Osteoblast (primary cell): ENCODE measurements at regions not wholly inside any gene's neighbourhood (a gene's known extent, or its start where the extent isn't known, plus 50 kb on each side); places are given as distances from the start of the nearest gene placed in this dataset.

Source experiments
- DNase-seq: peaks from one replicate; pipeline ENCODE4 v3.0.0; 2011; ENCODE audit warnings: low spot score, mixed read lengths; ENCODE audit not compliant: insufficient read length; ENCODE audit errors: missing footprints
- H2AFZ ChIP-seq: 2 replicates; pipeline ENCODE4 v1.6.0; 2011; ENCODE audit warnings: mild to moderate bottlenecking, low read length
- H3K27ac ChIP-seq: 2 replicates; pipeline ENCODE4 v1.5.1; 2011; ENCODE audit warnings: mild to moderate bottlenecking, low read depth, low read length, moderate library complexity
- H3K27me3 ChIP-seq: 2 replicates; pipeline ENCODE4 v1.6.0; 2012; ENCODE audit warnings: mild to moderate bottlenecking, control low read depth, inconsistent platforms, low read length, moderate library complexity; ENCODE audit not compliant: insufficient read depth
- H3K36me3 ChIP-seq: 2 replicates; pipeline ENCODE4 v1.5.1; 2011; ENCODE audit warnings: mild to moderate bottlenecking, low read length, control low read depth, moderate library complexity; ENCODE audit not compliant: insufficient read depth
- H3K4me1 ChIP-seq: 2 replicates; pipeline ENCODE4 v1.5.1; 2011; ENCODE audit warnings: mild to moderate bottlenecking, low read length, control low read depth, moderate library complexity; ENCODE audit not compliant: insufficient read depth
- H3K4me2 ChIP-seq: 2 replicates; pipeline ENCODE4 v1.6.0; 2011; ENCODE audit warnings: mild to moderate bottlenecking, low read length; ENCODE audit not compliant: insufficient read depth
- H3K4me3 ChIP-seq: fragments of 200-600 bp; sonication (generic); 3 replicates; pipeline ENCODE4 v1.5.1; 2012; ENCODE audit warnings: mild to moderate bottlenecking, low read length, inconsistent platforms; ENCODE audit not compliant: insufficient read depth
- H3K79me2 ChIP-seq: 2 replicates; pipeline ENCODE4 v1.6.0; 2012; ENCODE audit warnings: mild to moderate bottlenecking, low read length, control low read depth, inconsistent platforms; ENCODE audit not compliant: insufficient read depth
- H3K9me3 ChIP-seq: 2 replicates; pipeline ENCODE4 v1.5.1; 2011; ENCODE audit warnings: low read depth, low read length, control low read depth
- H4K20me1 ChIP-seq: 2 replicates; pipeline ENCODE4 v1.6.0; 2012; ENCODE audit warnings: mild to moderate bottlenecking, low read length, control low read depth; ENCODE audit not compliant: insufficient read depth
- CTCF ChIP-seq: IDR thresholded peaks from 2 replicates; pipeline ENCODE4 v1.5.1; 2011; ENCODE audit warnings: mild to moderate bottlenecking, low read depth, low read length, moderate library complexity; ENCODE audit errors: extremely low read depth

GRCh38 chr18:77776104-77776503 lies 526.5 kb downstream of the GALR1 start:
- DNase-seq: peak; percentile 11
- H3K4me1 ChIP-seq: no peaks in the 10 kb centered on the region
- no peak overlapping the region for H3K4me2 ChIP-seq
- no peaks in the 10 kb centered on the region for H3K36me3 ChIP-seq
- H3K9me3 ChIP-seq: peaks cover 4% of the 10 kb centered on the region
- no peak overlapping the region for H2AFZ ChIP-seq
- H3K4me3 ChIP-seq: no peak overlapping the region
- no peak overlapping the region for H3K27ac ChIP-seq
- H3K79me2 ChIP-seq: no peaks in the 10 kb centered on the region
- TF ChIP-seq CTCF: no peak
- no peaks in the 10 kb centered on the region for H3K27me3 ChIP-seq
- no peaks in the 10 kb centered on the region for H4K20me1 ChIP-seq

- no peak for TF ChIP-seq CTCF
- no peak overlapping the region for H3K4me2 ChIP-seq
- H3K79me2 ChIP-seq: no peaks in the 10 kb centered on the region
- H4K20me1 ChIP-seq: no peaks in the 10 kb centered on the region
- no peak overlapping the region for H3K4me3 ChIP-seq
- H3K27ac ChIP-seq: no peak overlapping the region
- no peaks in the 10 kb centered on the region for H3K36me3 ChIP-seq
- H2AFZ ChIP-seq: no peak overlapping the region
- H3K4me1 ChIP-seq: no peaks in the 10 kb centered on the region
- no peak for DNase-seq
- H3K27me3 ChIP-seq: no peaks in the 10 kb centered on the region
- H3K9me3 ChIP-seq: peaks cover 4% of the 10 kb centered on the region
These were observed 527.5 kb downstream of the GALR1 start for GRCh38 chr18:77777163-77777562.

GRCh38 chr18:77784759-77785379 lies 535.2 kb downstream of the GALR1 start:
- Histone ChIP-seq H3K27me3 (no peaks in the 10 kb centered on the region), H3K27ac (no peak overlapping the region), H3K9me3 (peaks cover 11% of the 10 kb centered on the region), H2AFZ (no peak overlapping the region), H3K36me3 (no peaks in the 10 kb centered on the region), H3K4me3 (no peak overlapping the region), H3K79me2 (no peaks in the 10 kb centered on the region), H3K4me2 (no peak overlapping the region), H4K20me1 (no peaks in the 10 kb centered on the region), H3K4me1 (no peaks in the 10 kb centered on the region)
- DNase-seq: no peak
- no peak for TF ChIP-seq CTCF

- no peak for TF ChIP-seq CTCF
- Histone ChIP-seq H4K20me1 (no peaks in the 10 kb centered on the region), H3K79me2 (no peaks in the 10 kb centered on the region), H3K4me3 (no peak overlapping the region), H3K4me1 (no peaks in the 10 kb centered on the region), H2AFZ (no peak overlapping the region), H3K27me3 (no peaks in the 10 kb centered on the region), H3K9me3 (peaks cover 7% of the 10 kb centered on the region), H3K36me3 (no peaks in the 10 kb centered on the region), H3K4me2 (no peak overlapping the region), H3K27ac (no peak overlapping the region)
- no peak for DNase-seq
These were observed 535.8 kb downstream of the GALR1 start for GRCh38 chr18:77785415-77785975.
